OCI-M2 (cell line): ENCODE measurements at regions not wholly inside any gene's neighbourhood (a gene's known extent, or its start where the extent isn't known, plus 50 kb on each side); places are given as distances from the start of the nearest gene placed in this dataset.
"Not testable (repeated sequence)": the region's sequence is repeated elsewhere in the genome, so short reads cannot be mapped to it uniquely, and the experiment has no call there.

Experiments
- DNase-seq: peaks from one replicate; lab custom pipeline; 2025; ENCODE audit not compliant: unreplicated experiment; lab: John Stamatoyannopoulos, UW

- DNase-seq = no peak
Measured at GRCh38 chr21:28154121-28154520, 838.6 kb downstream of the LTN1 start.

GRCh38 chr21:28152732-28153131, 839.9 kb downstream of the LTN1 start:
- DNase-seq = no peak

GRCh38 chr21:28151758-28152157, 840.9 kb downstream of the LTN1 start:
- no peak for DNase-seq

GRCh38 chr21:28150778-28151177, 841.9 kb downstream of the LTN1 start:
- no peak for DNase-seq

GRCh38 chr21:28148400-28149064, 844.1 kb downstream of the LTN1 start:
- no peak for DNase-seq

- DNase-seq = no peak
Measured at GRCh38 chr21:28144653-28145052, 848.0 kb downstream of the LTN1 start.

GRCh38 chr21:28144089-28144488, 848.6 kb downstream of the LTN1 start:
- no peak for DNase-seq

GRCh38 chr21:28142697-28143096, 850.0 kb downstream of the LTN1 start:
- no peak for DNase-seq

- DNase-seq = no peak
Measured at GRCh38 chr21:28138272-28138671, 854.4 kb downstream of the LTN1 start.

GRCh38 chr21:28136656-28137255, 855.9 kb downstream of the LTN1 start:
- DNase-seq = no peak

GRCh38 chr21:28135646-28136045, 857.0 kb downstream of the LTN1 start:
- DNase-seq = no peak

- DNase-seq = no peak
Measured at GRCh38 chr21:28133116-28133515, 859.6 kb downstream of the LTN1 start.

GRCh38 chr21:28132713-28133112, 860.0 kb downstream of the LTN1 start:
- DNase-seq = no peak

- DNase-seq = no peak
Measured at GRCh38 chr21:28127175-28127785, 865.4 kb downstream of the LTN1 start.

- DNase-seq = no peak
Measured at GRCh38 chr21:28126521-28127174, 866.0 kb downstream of the LTN1 start.

GRCh38 chr21:28124541-28124940, 868.1 kb downstream of the LTN1 start:
- no peak for DNase-seq

- DNase-seq = no peak
Measured at GRCh38 chr21:28118570-28118969, 874.1 kb downstream of the LTN1 start.

GRCh38 chr21:28114986-28115385, 877.7 kb downstream of the LTN1 start:
- not testable (repeated sequence) for DNase-seq

- no peak for DNase-seq
Measured at GRCh38 chr21:28113718-28114117, 879.0 kb downstream of the LTN1 start.

GRCh38 chr21:28112511-28112910, 880.2 kb downstream of the LTN1 start:
- DNase-seq = no peak

- DNase-seq = no peak
Measured at GRCh38 chr21:28111151-28111619, 881.5 kb downstream of the LTN1 start.

- DNase-seq = no peak
Measured at GRCh38 chr21:28110716-28111115, 882.0 kb downstream of the LTN1 start.
